ENCODE measurements at regions not wholly inside any gene's neighbourhood (a gene's known extent, or its start where the extent isn't known, plus 50 kb on each side); places are given as distances from the start of the nearest gene placed in this dataset.

DNA sequence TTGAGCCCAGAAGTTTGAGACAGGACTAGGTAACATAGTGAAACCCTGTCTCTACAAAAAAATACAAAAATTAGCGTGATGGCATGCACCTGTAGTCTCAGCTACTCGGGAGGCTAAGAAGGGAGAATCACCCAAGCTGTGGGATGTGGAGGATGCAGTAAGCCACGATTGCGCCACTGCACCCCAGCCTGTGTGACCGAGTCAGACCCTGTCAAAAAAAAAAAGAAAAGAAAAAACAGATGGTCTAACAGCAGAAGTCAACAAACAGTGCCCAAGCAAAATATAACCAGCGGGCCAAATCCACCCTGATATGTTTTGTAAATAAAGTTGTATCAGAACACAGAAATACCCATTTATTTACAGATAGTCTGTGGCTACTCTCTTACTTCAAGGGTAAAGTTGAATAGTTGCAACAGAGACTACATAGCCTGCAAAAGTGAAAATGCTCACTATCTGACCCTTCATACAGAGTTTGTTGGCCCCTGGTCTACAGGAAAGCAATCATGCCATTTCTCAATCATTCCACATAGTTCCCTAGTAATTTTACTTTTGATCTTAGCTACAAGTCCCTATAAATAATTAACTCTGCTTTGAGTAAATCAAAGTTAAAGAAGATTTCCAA lies 383.7 kb downstream of the TLE1 start:
- TF ChIP-seq POLR2AphosphoS5 (IDR thresholded peaks at IDR 0.05) (no peak), POLR2A (IDR thresholded peaks at IDR 0.05) (no peak), EP300 (IDR thresholded peaks at IDR 0.05) (no peak)
- TF ChIP-seq, protein P1, sequence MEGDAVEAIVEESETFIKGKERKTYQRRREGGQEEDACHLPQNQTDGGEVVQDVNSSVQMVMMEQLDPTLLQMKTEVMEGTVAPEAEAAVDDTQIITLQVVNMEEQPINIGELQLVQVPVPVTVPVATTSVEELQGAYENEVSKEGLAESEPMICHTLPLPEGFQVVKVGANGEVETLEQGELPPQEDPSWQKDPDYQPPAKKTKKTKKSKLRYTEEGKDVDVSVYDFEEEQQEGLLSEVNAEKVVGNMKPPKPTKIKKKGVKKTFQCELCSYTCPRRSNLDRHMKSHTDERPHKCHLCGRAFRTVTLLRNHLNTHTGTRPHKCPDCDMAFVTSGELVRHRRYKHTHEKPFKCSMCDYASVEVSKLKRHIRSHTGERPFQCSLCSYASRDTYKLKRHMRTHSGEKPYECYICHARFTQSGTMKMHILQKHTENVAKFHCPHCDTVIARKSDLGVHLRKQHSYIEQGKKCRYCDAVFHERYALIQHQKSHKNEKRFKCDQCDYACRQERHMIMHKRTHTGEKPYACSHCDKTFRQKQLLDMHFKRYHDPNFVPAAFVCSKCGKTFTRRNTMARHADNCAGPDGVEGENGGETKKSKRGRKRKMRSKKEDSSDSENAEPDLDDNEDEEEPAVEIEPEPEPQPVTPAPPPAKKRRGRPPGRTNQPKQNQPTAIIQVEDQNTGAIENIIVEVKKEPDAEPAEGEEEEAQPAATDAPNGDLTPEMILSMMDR (IDR thresholded peaks at IDR 0.05) = no peak

All from upper lobe of left lung (tissue), 4 donors.